ENCODE measurements at regions not wholly inside any gene's neighbourhood (a gene's known extent, or its start where the extent isn't known, plus 50 kb on each side); places are given as distances from the start of the nearest gene placed in this dataset.
A peak's percentile ranks its signal among the peaks of the same experiment; 100 is the strongest.

DNA sequence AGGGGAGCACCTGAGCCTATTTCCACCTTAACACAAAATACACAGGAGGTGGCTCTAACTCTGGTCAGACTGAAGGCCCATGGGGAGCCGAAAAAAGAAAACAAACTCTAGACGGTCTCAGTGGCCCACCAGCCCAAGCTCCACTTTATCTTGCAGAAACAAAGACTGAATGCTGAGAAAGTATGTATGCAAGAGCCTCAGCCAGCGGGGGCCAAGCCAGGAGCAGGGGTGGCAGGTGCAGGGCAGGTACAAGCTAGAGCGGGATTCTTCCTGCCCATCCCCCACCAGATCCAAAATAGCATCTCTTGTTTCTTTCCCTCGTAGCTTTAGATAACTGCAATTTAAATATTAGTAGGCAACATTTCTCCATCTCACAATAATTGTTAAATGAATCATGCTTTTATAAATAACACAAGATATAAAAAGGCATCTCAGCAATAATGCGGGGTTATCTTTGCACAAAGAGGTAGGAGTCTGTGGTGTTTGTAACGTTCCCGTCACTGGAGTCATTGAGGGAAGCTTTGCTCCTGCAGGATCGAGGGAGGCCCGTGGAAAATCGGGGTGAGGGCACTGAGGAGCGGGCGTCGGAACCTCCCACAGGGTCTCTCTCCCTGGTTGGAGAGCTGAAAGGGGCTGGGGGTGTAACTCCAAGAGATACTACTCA lies 418.0 kb downstream of the SHANK2 start:
- no peak for DNase-seq

DNA sequence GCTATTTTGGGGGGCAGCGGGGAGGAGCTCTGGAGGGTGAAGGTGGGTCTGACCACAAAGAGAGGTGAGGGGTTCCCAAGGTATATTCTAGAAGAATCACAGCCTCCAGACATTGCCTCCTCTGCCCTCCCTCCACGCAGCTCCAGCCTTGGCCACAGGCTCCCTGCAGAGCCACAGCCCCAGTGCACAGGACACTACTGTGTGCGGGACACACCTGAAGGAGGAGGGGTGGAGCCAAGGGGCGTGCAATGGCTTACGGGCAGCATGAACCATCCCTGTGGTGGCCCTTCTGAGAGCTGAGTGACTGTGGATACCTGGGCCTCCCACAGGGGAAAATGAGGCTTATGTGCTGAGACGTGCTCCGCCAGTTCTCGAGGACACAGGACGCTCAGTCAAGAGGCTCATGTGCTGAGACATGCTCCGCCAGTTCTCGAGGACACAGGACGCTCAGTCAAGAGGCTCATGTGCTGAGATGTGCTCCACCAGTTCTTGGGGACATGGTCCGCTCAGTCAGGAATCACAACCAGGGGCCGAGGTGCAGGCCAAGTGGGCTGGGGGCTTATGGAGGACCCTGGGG lies 417.3 kb downstream of the SHANK2 start:
- DNase-seq: no peak

DNA sequence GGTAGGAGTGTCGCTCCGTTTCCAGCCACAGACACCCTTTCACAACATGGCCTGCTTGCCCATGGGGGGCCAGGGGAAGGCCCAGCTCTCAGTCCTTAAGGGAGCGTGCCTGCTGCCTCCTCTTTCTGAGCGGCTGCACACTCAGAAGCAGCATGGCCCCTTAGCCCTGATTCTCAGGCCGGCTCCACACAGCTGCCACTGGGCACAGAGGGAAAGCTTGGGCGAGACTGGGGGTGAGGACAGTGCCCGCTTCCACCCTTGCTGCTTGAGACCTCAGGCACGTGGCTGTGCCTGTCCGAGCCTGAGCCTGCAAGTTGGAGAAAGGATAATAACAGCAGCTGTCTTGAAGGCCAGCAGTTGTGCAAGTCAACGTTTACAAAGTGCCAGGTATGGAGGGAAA lies 416.3 kb downstream of the SHANK2 start:
- DNase-seq: no peak

DNA sequence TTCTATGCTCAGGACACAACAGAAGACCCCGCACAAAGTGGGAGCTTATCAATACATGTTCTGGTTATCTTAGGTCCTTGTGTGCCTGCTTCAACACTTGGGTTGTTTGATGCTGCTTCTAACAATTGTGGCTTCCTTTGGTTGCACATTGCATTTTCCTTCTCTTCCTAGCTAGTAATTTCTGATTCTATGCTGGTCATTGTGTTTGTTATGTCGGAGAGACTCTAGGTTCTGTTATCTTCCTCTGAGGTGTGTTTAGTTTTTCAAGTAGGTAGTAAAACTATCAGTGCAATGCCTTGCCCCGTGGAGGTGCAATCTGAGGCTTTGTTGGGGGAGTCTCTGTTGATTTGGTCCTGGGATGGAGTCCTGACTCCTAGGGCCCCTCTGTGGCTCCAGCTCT lies 414.2 kb downstream of the SHANK2 start:
- no peak for DNase-seq

DNA sequence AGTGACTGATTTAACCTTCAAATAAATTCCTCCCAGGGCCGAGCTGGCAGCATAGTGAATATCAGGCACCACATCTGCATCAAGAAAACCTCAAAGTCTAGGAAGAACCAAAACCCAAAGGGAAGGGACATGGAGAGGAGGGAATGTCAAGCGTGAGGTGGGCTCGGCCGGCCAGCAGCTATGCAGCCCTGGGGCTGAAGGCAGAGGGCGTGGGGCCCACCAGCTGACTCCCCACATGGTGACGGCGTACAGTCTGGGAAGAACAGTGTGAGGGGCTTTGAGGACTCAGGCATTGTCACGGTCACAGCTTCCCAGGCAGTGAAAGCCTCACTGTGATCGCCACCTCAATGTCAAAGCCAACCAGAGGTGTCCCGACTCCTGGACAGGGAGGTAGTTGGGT lies 412.5 kb downstream of the SHANK2 start:
- DNase-seq: no peak

DNA sequence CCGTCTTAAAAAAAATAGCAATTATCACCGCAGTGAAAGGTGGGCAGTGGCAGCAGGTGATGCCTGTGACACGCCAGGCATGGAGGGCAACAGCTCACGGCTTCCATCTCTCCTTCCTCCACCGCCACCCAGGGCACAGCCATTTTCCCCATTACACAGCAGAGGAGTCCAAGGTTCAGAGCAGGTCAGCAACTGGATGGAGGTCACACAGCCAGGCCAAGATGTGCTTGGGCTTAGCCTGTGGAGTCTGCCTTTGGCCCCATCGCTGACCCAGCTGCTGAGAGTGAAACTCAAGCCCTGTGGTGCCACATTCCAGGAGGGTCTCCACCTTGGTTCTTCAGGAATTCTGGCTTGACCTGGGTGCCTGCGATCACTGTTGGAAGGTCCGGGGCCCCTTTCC lies 411.1 kb downstream of the SHANK2 start:
- DNase-seq: no peak

DNA sequence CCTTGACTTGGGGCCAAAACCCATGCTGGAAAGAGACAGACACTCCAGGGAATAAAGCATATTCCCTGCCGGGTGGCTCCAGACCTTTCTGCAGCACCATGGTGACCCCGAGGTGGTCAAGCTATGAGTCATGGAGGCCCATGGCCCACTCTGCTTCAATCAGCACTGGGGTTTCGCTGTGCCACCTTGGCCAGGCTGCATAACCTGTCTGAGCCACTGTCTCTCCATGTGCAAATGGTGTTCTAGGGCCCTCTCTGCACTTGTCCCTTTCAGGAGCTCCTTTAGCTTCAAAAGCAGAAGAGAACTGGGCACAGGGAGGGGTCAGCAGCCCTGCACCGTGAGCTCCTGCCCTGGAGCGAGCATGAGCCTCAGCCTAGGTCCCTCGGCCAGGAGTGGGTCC lies 410.1 kb downstream of the SHANK2 start:
- DNase-seq: no peak

DNA sequence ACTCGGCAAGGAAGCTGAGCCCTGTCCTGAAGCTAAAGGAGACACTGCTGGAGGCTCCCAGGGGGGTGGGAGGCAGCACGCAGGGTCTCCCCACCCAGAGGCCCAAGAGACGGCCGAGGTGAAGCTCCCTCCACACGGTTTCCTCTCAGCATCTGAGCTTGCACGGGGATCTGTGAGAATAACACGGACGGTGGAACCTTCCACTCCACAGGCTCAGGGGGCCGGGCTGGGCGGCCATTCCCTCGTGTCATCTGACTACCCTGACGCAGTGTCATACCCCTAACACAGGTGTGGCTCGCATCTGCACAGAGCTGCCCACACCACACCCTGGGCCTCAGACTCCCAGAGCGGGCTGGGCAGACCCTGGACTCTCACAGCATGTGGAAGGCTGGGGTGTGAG lies 409.7 kb downstream of the SHANK2 start:
- DNase-seq: no peak

DNA sequence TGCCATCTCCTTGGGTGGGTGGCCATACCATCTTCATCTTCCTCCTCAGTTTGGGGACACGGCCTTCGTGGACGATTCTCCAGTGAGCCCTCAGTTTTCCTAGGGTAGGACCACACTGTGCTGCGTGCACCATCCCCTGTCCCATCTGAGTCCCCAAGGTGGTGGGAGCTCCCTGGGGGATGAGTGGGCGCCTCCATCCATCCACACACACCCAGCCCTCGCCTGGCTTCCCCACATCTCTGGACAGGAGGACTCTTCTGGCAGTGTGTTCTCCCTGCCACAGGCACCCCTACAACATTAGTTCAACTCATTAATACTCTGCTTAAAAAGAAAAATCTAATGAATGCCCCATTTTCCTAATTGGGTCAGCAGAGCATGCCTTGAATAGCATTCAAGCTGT lies 408.5 kb downstream of the SHANK2 start:
- DNase-seq: no peak

DNA sequence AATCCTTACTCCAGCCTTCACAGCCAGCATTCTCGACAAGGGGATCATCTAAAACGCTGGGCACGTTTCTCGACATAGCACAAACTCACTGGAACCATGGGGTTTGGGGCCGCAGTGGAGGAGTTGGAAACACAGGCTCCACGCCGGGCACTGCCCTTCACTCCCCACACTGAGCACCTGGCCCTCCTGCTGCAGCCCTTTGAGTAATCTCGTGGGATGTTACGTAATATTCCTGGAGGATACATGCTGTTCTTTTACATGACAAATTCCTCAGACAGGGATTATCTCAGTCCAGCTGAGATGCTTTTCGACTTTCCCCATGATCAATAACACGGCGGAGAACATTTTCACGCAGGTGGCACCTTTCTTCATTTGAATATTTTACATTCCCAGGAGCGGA lies 408.0 kb downstream of the SHANK2 start:
- DNase-seq: no peak

DNA sequence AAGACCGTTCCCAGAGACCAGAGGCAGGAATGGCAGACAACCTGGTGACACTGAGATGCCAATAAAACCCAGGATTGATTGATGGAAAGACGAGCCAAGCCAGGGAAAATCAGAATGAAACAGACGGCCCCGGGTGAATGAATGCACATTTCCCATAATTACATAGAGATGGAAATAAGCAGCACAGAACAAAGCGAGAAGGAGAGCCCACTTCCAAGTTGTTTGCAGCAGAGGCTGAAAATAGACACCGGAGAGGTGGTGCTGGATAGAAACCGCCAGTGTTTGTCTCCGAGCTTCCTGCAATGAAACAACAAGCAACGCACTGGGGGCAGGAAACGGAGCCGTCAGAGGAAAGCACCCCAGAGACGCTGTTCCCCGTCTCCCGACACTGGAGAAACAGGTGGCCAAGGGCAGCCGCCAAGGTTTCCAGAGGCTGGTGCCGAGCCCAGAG lies 406.8 kb downstream of the SHANK2 start:
- DNase-seq: no peak

DNA sequence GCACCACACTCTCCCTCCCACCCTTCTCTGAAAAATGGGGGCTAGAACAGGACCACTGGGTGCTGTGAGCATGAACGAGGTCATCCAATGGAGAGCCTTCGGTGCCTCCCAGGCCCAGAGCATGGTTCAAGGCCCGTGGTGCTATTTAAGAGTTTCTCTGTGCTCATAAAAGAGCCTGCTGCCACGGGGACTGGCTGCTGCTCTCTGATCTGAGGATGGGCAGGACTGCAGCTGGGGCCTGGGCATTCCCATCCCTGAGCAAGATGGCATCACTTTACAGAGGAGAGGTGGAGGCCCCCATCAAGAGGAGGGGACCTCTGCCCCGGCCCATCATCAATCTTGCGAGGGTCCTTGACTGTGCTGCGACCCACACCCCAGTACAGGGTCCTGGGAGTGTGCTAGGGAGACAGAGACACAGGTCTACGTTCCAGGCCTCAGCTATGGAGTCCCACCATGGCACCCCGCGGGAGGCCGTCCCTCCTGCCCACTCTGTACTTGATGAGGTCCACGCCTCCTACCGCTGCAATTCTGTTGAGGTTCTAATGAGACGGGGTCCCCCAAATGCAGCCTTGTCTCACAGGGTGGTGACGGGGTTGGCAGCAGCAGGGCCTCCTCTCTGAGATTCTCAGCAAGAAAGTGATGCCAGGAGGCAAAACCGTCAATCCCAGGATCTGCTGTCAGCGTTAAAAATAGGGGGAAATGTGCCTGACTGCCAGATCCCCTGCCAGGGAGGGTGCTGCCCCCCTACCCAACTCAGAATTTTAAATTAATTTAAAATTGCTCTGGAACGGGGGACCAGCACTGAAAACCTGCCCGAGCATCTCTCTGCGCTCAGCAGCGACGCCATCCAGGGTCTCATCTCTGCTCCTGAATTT lies 405.4 kb downstream of the SHANK2 start:
- DNase-seq: no peak

DNA sequence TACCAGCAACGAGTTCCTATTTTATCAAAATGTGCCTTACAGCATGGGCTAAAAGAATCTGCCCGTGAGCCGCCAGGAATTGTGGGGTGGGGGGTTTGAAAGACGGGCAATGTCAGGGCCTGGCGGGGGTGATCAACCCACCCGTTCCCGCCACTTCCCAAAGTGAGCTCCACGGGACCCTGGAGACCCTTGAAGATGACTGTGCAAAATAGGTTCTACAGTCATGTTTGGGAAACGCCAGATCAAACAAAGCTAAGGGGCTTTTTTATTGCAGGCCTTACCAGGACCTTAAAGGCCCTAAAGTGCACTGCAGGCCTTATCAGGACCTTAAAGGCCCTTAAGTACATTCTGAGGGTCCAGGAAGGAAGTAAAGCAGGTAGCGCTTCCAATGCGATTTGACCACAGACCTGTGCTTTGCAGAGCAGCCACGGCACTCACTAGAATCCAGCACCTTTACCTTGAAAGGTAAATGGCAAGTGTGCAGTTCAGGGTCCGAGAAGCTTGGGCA lies 404.1 kb downstream of the SHANK2 start:
- DNase-seq: no peak

DNA sequence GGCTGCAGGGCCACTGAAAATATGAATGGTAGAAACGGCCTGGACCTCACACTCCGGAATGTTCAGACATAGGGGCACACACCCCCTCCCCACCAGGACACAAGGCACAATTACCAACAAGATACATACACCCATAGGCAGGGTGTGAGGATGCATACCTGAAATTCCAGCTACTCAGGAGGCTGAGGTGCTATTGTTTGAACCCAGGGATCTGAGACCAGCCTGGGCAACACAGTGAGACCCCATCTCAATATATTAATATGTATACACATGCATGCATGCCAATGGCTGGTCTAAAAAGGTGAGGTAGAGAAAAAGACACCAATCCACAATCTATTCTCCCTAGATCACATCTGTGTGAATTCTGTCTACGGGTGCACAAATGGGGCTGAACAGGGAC lies 403.3 kb downstream of the SHANK2 start:
- no peak for DNase-seq

DNA sequence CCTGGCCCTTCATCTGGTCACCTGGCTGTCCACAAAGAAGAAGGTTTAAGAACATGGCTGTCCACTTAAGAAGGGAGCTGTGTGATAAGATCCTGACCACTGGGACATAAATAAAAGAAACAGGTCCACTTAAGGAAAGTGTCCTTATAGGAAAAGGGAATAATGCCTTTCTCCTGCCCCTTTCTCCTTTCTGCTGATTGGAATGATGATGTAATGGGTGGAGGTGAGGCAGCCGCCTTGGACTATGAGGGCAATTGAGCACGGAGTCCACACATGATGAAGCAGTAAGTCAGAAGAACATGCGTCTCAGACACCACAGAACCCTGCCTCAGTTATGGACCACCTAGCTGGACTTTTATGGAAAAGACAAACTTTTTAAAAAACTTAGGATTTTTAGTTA lies 401.1 kb downstream of the SHANK2 start:
- DNase-seq: no peak

DNA sequence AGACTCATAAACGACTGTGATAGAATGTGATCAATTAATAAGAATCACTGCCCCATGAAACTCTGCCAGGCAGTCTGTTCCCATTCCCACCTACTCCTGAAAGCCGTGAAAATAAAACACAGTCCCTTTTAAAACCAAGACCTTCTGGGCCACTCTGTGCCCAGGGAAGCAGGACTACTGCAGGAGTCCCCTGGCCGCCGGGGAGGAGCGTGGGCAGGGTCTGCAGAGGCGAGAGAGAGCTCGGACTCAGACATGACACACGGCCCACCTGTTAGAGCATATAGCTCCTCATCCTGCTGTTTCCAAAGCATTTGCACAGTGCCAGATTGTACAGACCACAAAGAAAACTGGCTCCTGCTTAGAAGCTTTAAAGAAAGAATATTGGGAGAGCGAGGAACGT lies 400.5 kb downstream of the SHANK2 start:
- no peak for DNase-seq

DNA sequence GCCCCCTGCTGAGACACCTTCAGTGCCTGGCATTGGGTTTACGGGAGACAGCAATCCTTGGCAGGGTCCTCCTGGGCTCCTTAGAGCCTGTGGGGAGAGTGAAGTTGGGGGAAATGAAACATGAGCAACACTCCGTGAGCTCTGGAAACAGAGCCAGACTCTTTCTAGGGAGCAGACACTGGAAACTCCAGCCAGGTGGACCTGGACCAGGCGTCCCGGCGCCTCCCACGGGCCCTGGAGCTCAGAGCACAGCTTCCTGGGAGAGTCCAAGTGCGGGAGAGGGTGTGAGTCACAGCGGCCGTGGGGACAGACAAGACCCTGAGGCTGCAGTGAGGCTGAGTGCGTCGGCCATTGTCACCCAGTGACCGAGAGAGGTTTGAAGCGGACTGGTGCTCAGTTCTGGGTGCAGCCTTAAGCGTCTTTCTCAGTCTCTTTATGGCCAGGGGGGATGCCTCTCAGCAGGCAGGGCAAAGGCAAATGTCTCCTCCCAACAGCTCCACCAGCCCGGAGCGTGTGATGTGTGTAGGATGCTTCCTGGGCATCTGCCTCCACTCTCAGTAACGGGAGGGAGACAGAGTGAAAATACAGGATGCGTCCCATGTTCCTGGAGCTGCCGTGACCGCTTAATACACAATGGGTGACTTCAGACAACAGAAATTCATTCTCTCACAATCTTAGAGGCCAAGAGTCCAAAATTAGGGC lies 399.2 kb downstream of the SHANK2 start:
- DNase-seq: no peak

DNA sequence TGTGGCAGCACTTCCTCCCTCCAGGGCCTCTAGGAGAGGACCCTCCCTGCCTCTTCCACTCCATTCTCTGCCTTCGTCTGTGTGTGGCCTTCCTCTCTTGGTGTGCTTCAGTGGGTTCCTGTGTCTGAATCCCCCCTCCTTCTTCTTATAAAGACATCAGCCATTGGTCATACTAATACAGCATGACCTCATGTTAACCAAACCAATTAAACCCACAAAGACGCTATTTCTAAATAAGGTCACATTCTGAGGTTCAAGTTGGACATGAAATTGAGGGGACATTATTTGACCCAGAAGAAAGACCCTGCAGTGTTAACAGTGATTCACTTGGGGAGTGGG lies 398.6 kb downstream of the SHANK2 start:
- no peak for DNase-seq

DNA sequence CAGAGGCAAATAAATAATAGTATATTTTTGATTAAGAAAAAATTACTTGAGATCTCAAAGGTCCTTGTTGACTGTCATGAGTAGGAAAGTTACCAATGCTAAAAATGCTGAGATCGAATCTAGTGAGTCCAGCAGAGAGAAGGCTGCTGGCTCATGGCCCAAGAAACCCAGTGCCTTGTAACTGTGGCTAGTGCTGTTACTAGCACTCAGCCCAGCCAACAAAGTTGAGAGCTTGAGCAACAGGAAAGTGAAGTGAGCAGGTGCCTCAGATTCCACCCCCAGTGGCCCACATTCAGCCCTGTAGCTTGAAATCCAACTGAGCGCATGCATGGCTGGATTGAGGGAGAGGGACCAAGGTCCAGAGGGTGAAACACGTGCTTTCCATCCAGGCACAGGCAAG lies 398.2 kb downstream of the SHANK2 start:
- DNase-seq: no peak

DNA sequence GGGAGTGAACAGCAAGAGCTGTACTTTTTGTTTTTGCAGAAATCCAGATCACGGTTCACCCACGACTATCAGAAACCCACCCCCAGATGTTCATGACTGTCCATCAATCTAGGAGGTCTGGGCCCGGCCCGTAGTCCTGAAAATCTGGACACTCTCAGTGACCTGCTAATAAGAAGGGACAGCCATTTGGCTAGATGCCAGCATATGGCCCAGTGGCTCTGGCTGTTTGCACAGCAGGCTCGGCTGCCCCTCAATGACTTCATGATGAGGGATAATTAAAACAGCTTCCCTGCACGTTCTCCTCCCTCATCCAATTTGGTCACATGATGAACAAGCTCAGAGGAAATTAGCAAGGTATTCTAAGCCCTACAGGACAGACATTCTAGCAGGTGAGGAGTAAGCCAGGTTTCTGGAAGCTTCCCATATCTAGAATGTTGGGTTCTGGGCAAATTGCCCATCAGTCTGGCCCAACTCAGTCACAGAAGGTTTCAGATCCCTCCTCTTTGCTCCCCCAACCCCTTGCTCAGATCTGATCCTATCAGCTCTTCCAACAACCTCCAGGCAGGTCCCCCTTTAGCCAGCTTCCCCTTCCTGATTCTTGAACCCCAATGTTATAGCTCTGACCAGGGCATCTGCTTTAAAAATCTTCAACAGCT lies 397.3 kb downstream of the SHANK2 start:
- peak; percentile 26 to 78 for DNase-seq

DNA sequence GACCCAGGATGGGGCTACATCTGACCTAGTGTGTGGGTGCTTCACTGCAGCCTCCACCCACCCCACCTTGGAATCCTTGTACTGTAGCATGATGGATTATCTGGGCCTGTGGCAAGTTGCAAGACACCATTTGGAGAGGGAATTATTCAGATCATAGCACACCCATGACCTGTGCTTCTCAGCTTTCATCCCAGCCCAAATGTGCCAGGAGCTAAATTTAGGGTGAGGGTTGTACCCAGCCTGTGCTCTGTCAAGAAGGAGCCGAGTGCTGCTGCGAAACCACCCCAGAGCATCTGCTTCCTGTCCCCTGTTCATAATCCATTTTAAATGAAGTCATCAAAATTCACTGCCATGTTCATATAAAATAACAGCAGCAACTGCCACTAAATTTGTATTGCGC lies 394.5 kb downstream of the SHANK2 start:
- DNase-seq: no peak

DNA sequence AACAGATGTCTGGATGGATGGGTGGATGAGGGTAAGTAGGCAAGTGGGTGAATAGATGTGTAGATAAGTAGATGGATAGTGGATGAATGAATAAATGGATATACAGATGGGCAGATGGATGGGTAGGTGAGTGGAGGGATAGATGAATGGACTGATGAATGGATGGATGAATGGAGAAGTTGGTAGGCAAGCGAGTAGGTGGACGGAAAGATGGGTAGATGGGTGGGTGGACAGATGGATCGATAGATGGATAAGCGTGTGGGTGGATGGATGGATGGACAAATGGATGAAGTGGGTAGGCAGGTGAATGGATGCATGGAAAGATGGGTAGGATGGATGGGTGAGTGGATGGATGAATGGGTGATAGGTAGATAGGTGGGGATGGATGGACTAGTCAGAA lies 393.2 kb downstream of the SHANK2 start:
- no peak for DNase-seq

DNA sequence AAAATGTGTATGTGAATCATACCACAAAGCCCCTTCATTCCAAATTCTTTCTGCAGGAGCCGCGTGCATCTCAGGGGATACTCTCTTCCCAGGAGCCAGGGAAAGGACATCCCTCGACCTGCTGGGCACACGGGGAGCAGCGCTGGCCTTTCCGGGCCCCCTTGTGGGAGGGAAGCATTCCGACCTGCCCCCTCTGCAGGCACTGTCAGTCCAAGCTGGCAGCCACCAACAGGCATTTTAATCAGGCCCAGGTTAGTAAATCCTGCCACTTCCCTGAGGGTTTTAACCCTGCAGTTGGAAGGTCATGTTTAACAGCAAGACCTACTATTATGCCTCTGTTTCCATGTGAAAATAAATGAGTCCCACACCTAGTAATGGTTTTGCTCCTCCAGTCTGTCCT lies 391.5 kb downstream of the SHANK2 start:
- DNase-seq: peak in 1 of 2 experiments; percentile 36
